ENCODE measurements at regions not wholly inside any gene's neighbourhood (a gene's known extent, or its start where the extent isn't known, plus 50 kb on each side); places are given as distances from the start of the nearest gene placed in this dataset.
A peak's percentile ranks its signal among the peaks of the same experiment; 100 is the strongest.

- DNase-seq = no peak
These were observed 112.1 kb downstream of the DAD1 start for GRCh38 chr14:22476887-22477286.

GRCh38 chr14:22476005-22476751 lies 112.8 kb downstream of the DAD1 start:
- DNase-seq = no peak

- DNase-seq = no peak
These were observed 113.6 kb downstream of the DAD1 start for GRCh38 chr14:22475381-22475780.

GRCh38 chr14:22474730-22475351 lies 114.2 kb downstream of the DAD1 start:
- DNase-seq = no peak

DNA sequence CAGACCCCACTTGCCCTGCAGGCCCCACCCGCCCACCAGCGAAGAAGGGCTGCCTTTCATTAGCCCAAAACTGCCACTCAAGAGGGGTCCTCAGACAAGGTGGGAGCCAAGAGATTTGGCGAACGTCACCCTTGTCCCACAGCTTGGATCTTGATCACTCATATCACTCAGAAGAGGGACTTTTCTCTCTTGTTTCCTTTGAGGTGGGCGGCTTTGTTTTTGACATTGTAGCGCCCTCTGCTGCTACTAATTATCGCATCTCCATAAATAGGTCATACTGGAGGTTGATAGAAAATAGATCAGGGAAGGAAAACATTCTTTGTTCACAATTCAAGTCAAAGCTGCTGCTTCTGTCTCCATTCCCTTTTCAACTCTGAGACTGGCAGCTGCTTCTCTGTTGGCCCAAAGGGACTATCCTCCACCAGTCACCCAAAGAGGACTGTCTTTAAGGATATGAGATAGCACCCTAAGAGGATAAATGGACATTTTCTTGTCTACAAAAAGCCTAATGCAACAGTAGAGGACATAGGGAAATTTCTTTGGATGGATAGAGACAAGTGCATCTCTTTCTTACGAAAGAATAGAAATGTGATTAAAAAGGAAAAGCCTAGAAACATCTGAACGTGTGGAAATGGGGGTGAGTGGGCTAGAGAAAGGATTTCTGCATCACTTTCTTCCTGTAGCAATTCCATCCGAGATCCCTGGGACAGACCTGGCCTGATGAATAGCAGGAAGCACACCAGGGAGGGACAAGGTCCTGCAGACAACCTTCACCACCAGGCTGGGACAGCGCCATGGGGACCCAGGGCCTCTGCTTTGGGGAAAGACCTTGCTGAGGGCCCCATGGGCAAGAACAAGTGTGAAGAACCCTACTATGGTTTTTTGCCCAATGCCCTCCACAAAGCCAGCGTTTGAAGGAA lies 115.8 kb downstream of the DAD1 start:
- DNase-seq = no peak

DNA sequence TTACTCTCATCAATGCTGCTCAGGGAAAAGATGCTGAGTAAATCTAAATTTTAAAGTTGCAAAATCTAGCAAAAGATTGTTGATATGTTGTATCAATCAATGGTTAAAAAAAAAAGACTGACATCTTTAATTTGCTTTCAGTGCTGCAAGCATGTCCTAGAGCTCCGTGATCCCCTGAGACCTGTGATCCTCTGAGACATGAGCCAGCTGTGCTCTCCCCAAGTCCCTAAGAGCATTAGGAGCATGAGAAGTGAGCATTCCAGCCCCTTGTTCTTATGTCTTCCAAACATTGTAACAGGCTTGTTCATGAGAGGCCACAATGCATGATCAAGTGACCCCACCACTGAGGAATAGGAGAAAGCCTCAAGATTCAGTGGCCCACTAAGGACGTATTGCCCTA lies 116.6 kb downstream of the DAD1 start:
- DNase-seq = no peak

DNA sequence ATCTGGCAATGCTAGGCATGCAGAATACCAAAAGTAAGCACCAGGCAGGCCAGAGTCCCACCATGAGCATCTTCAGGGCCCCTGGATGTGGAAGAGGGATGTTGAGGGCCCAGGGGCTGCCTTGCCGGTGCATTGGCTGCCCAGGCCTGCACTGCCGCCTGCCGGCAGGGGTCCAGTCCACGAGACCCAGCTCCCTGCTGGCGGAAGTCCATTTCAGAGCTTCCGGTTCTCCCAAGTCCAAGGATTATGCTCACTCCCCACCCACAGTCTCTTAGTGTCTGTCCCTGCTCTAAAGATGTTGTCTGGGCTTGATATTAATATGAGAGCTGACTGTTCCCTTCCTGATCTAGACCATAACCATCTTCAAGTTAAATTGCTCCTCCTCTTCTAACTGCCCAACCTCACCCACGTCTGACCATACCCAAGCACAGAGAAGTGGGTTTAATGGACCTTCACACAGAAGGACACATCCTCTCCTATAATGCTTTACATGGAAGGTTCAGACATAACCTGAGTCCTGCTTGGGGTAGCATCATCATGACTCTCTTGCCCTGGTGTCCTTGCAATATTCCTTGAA lies 117.4 kb downstream of the DAD1 start:
- peak; percentile 12 for DNase-seq

GRCh38 chr14:22469538-22470303 lies 119.3 kb downstream of the DAD1 start:
- no peak for DNase-seq

DNA sequence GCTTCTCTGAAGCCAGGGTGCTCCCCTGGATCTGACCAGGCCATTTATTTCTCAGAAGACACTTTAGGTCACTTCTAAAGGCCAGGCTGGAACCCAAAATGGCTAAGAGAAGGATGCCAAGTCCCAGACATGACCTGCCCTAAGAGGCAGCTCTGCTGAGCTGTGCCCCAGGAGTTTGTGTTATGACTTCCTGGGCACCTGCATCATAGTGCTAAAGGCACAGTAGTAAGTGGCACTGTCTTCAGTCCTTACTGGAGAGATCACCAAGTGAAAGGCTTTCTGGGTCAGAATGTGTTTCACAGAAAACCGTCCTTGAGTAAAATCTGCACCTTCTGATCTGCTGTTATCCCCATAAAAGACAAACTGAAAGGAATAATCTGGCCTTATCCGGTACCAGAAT lies 120.2 kb downstream of the DAD1 start:
- no peak for DNase-seq

DNA sequence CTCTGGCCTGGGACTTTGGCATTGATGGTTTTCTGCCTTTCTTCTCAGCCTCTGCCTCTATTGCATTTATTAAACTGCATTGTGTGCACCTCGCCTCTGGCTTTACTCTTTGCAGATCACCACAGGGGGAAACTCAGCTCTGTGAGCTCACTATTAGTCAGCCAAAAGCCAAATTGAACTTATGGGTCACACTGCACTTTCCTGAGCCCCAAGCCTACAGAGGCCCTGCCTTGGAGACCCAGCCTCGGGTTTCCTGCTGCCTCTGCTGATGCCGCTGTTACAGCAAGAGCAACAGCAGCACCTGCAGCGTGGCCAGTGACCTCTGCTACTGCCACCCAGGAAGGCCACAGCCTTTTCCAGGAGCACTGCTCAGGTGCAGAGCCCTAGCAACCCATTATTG lies 122.5 kb downstream of the DAD1 start:
- peak; percentile 10 for DNase-seq

GRCh38 chr14:22465201-22465840 lies 123.7 kb downstream of the DAD1 start:
- no peak for DNase-seq

DNA sequence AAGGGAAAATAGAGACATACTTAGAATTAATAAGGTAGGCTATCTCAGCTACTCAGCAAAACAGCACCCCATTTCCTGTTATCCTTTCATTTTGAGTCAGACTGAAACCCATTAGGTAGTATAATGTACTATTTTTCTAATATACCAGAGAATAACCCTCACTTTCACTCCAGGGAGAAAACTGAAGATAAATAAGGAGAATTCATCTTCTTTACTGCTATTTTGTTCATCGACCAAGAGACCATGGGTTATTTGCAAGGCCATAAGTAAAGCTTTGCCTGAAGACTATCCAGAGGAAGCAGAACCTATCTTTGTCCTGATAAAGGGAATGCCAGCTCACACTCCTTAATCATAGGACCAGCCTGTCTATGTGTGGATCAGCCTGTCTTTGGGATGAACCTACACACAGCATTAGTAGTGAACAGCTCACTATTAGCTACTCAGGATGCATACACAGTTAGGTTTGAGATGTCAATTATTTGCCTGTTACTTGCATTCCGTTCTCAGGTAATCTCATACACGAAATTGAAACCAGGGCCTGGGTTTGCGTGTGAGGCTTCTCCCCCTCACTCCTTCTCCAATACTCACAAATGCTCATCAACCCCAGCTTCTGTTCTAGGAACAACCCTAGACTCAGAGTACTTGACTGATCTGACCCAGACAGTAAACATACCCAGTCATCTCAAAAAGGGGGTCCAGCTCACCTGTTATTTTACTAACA lies 124.4 kb downstream of the DAD1 start:
- no peak for DNase-seq

DNA sequence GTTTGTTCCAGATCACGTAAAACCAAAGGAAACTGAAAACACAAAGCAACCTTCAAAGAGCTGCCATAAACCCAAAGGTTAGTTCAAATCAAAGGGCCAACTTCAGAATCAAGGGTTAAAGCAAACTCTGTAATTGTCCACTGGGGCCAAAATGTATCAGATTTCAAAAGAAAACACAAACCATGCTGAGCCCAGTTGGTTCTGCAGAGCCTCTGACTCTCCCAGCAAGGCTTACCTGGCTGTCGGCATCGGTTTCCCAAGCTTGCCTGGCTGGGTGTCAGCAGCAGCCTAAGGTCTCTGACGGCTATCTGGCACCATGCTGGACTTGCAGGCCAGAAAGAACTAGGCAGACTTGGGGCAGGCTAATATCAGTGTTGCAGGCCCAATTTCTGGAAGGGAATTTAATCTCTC lies 125.3 kb downstream of the DAD1 start:
- DNase-seq = no peak

- no peak for DNase-seq
These were observed 126.1 kb downstream of the DAD1 start for GRCh38 chr14:22462923-22463322.

GRCh38 chr14:22460461-22461195 lies 128.4 kb downstream of the DAD1 start:
- DNase-seq = no peak

DNA sequence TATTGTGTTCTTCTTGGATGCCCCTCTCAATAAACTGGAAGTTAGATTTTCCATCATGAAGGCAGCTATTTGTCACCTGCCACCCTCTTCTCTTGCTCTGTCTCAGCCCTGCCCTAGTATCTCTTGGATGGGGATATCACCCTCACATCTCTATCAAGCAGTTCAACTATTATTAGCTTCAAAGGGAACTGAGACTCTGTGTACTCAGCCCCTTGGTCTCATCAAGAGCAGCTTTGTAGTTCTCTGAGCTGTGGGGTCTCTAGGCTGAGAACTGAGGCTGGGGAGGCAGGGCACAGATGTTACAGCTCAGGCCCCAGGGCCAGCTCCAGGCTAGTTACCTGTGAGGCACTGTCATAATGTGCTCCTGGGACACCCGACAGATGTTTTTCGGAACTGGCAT lies 130.3 kb downstream of the DAD1 start:
- DNase-seq = no peak

GRCh38 chr14:22456998-22457594 lies 131.9 kb downstream of the DAD1 start:
- DNase-seq = no peak

- no peak for DNase-seq
These were observed 132.6 kb downstream of the DAD1 start for GRCh38 chr14:22456421-22456820.

GRCh38 chr14:22452330-22452729 lies 136.7 kb downstream of the DAD1 start:
- DNase-seq = no peak

- DNase-seq = no peak
These were observed 138.8 kb downstream of the DAD1 start for GRCh38 chr14:22450266-22450665.

Measured in activated gamma-delta T cell (primary cell).